GM19467 (cell line): ENCODE measurements at regions not wholly inside any gene's neighbourhood (a gene's known extent, or its start where the extent isn't known, plus 50 kb on each side); places are given as distances from the start of the nearest gene placed in this dataset.

Experiments used
- ATAC-seq: cut with Tn5 transposase; IDR thresholded peaks from one replicate; pipeline ENCODE4 v1.9.1; 2021; ENCODE audit warnings: mild to moderate bottlenecking, moderate library complexity; ENCODE audit not compliant: unreplicated experiment

GRCh38 chr11:23542816-23543215 lies 682.5 kb upstream of the CCDC179 start:
- no peak for ATAC-seq

- ATAC-seq: no peak
Measured at GRCh38 chr11:23543651-23544222, 683.5 kb upstream of the CCDC179 start.

GRCh38 chr11:23551706-23552105 lies 691.4 kb upstream of the CCDC179 start:
- ATAC-seq: no peak

- ATAC-seq: no peak
Measured at GRCh38 chr11:23554002-23554401, 693.7 kb upstream of the CCDC179 start.

GRCh38 chr11:23555085-23555484 lies 694.8 kb upstream of the CCDC179 start:
- no peak for ATAC-seq

- no peak for ATAC-seq
Measured at GRCh38 chr11:23556163-23556750, 696.0 kb upstream of the CCDC179 start.

- ATAC-seq: no peak
Measured at GRCh38 chr11:23563591-23563990, 703.3 kb upstream of the CCDC179 start.

GRCh38 chr11:23564370-23564769 lies 704.1 kb upstream of the CCDC179 start:
- ATAC-seq: no peak

GRCh38 chr11:23569134-23569533 lies 708.9 kb upstream of the CCDC179 start:
- peak; percentile 35 for ATAC-seq

GRCh38 chr11:23569547-23569946 lies 709.3 kb upstream of the CCDC179 start:
- ATAC-seq: peak; percentile 69

GRCh38 chr11:23570828-23571227 lies 710.6 kb upstream of the CCDC179 start:
- no peak for ATAC-seq

GRCh38 chr11:23573429-23573828 lies 713.2 kb upstream of the CCDC179 start:
- ATAC-seq: no peak

- no peak for ATAC-seq
Measured at GRCh38 chr11:23574149-23574548, 713.9 kb upstream of the CCDC179 start.

- ATAC-seq: no peak
Measured at GRCh38 chr11:23577296-23577695, 717.0 kb upstream of the CCDC179 start.

GRCh38 chr11:23585416-23586104 lies 725.3 kb upstream of the CCDC179 start:
- ATAC-seq: no peak

- ATAC-seq: no peak
Measured at GRCh38 chr11:23586173-23586572, 725.9 kb upstream of the CCDC179 start.

GRCh38 chr11:23590596-23591308 lies 730.5 kb upstream of the CCDC179 start:
- ATAC-seq: no peak

- no peak for ATAC-seq
Measured at GRCh38 chr11:23594755-23595154, 734.5 kb upstream of the CCDC179 start.

- no peak for ATAC-seq
Measured at GRCh38 chr11:23604966-23605365, 744.7 kb upstream of the CCDC179 start.

GRCh38 chr11:23606191-23606590 lies 745.9 kb upstream of the CCDC179 start:
- no peak for ATAC-seq

GRCh38 chr11:23611726-23612125 lies 751.5 kb upstream of the CCDC179 start:
- no peak for ATAC-seq

- ATAC-seq: no peak
Measured at GRCh38 chr11:23620617-23621016, 760.3 kb upstream of the CCDC179 start.
